ENCODE measurements at regions not wholly inside any gene's neighbourhood (a gene's known extent, or its start where the extent isn't known, plus 50 kb on each side); places are given as distances from the start of the nearest gene placed in this dataset.

DNA sequence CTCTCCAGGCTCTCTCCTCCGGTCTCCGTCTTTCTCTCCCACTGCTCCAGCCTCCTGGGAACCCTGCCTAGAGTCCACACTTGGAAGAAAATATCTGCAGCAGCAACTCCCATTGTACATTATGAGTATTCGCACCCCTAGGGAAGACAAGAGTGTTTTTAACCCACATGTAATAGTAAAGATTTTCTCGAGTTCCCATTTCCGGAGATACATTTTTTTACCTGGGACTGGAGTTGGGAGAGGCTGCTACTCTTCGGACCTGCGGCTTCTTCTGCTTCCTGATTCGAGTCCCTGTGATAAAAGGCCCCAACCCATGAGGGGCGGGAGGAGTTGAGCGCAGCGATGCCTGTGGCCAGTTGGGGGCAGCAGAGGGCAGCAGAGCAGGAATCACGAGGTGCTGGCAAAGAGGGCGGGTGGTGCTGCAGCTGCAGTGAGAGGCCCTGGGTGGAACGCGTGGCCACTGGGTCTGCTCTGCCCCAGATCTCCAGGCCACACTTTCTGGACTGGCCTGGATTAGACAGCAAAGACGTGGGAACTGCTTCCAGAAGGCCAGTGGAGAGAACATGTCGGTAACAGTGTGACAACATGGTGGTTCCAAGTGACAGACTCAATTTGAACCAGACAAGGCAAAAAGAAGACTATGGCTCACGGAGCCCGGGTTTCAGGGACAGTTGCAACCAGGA is 221.0 kb upstream of the CSF3R start:
- TF ChIP-seq POLR2A (IDR thresholded peaks at IDR 0.05; ENCODE audit: low read depth, low read length) (no peak), CTCF (conservative IDR thresholded peaks at IDR 0.05; ENCODE audit: low read depth, low read length) (peak; percentile 76), USF2 (IDR thresholded peaks at IDR 0.05; ENCODE audit: low read depth, low read length) (peak; percentile 70; the same call in 1 of the 2 replicates), MAZ (IDR thresholded peaks at IDR 0.05; ENCODE audit: borderline replicate concordance, low read depth, low read length) (peak; percentile 81; the same call in 1 of the 2 replicates), RCOR1 (IDR thresholded peaks at IDR 0.05; ENCODE audit: insufficient replicate concordance, low read length) (no peak), BHLHE40 (IDR thresholded peaks at IDR 0.05; ENCODE audit: low read depth, low read length) (no peak), CEBPB (IDR thresholded peaks at IDR 0.05; ENCODE audit: low read depth, low read length) (no peak), SMC3 (IDR thresholded peaks at IDR 0.05; ENCODE audit: low read depth, low read length) (peak; percentile 46), CHD1 (IDR thresholded peaks at IDR 0.05; ENCODE audit: low read depth, low read length) (no peak)

All from IMR-90 (cell line).